ENCODE measurements at regions not wholly inside any gene's neighbourhood (a gene's known extent, or its start where the extent isn't known, plus 50 kb on each side); places are given as distances from the start of the nearest gene placed in this dataset.

GRCh38 chr19:31986951-31987350 lies 358.5 kb upstream of the ZNF507 start:
- TF ChIP-seq CTCF (IDR thresholded peaks at IDR 0.05; ENCODE audit: insufficient read depth, low read depth, low read length) (no peak), EZH2 (IDR thresholded peaks at IDR 0.05; ENCODE audit: insufficient read depth, low read length) (no peak)

Measured in astrocyte (in vitro differentiated cells and primary cell).